ENCODE measurements at regions not wholly inside any gene's neighbourhood (a gene's known extent, or its start where the extent isn't known, plus 50 kb on each side); places are given as distances from the start of the nearest gene placed in this dataset.

- TF ChIP-seq EZH2 (IDR thresholded peaks at IDR 0.05; ENCODE audit: insufficient read depth, poor library complexity, severe bottlenecking): no peak
- no peak for TF ChIP-seq EZH2phosphoT487 (IDR thresholded peaks at IDR 0.05; ENCODE audit: insufficient read depth, low read depth)
Measured at GRCh38 chr2:60067006-60067405, 486.4 kb downstream of the BCL11A start.

Measured in GM23248 (cell line).